WERI-Rb-1 (cell line): ENCODE measurements at regions not wholly inside any gene's neighbourhood (a gene's known extent, or its start where the extent isn't known, plus 50 kb on each side); places are given as distances from the start of the nearest gene placed in this dataset.
A peak's percentile ranks its signal among the peaks of the same experiment; 100 is the strongest.

Source experiments
- DNase-seq: peaks from one replicate; pipeline ENCODE4 v3.0.0-alpha.2; 2020
- H3K27ac ChIP-seq: fragments of 250-450 bp; sonication (Bioruptor Pico); 2 replicates; pipeline ENCODE4 v1.5.1; 2020; ENCODE audit warnings: mild to moderate bottlenecking, moderate library complexity
- H3K27me3 ChIP-seq: fragments of 250-450 bp; sonication (Bioruptor Pico); 2 replicates; pipeline ENCODE4 v1.5.1; 2021; ENCODE audit warnings: mild to moderate bottlenecking, low read depth, moderate library complexity; ENCODE audit not compliant: insufficient read depth, severe bottlenecking
- H3K36me3 ChIP-seq: fragments of 250-450 bp; sonication (Bioruptor Pico); 2 replicates; pipeline ENCODE4 v1.5.1; 2020; ENCODE audit warnings: mild to moderate bottlenecking, moderate library complexity
- H3K4me3 ChIP-seq: 2 replicates; pipeline ENCODE4 v1.5.1; 2011; ENCODE audit warnings: low read depth, mild to moderate bottlenecking, control low read depth, low read length
- H3K9me3 ChIP-seq: fragments of 250-450 bp; sonication (Bioruptor Pico); 2 replicates; pipeline ENCODE4 v1.5.1; 2021; ENCODE audit warnings: mild to moderate bottlenecking, moderate library complexity; ENCODE audit not compliant: severe bottlenecking
- TF ChIP-seq, protein P1 (sequence below): IDR thresholded peaks from 2 replicates; pipeline ENCODE4 v1.5.1; 2011; ENCODE audit warnings: low read depth, mild to moderate bottlenecking, control low read depth, inconsistent platforms, low read length

DNA sequence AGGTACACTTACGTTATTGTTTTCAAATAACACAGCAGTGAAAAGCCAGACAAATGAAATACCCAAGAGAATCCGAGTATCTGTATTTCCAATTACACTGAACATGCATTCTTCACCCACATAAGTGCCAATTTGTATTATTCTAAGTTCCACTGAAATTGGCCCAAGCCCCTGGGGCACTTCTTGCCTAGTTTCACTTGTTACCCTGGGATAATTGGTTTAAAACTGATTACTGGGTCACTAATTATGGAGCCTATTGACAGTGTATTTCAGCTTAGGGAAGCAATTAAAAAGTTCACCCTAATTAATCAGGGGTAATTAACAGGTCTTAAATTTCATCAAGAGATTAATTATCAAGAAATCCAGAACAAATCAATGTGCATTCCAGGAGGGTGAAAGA, 60.5 kb upstream of the HS3ST2 start:
- no peak for DNase-seq
- no peaks in the 10 kb centered on the region for H3K27me3 ChIP-seq
- H3K27ac ChIP-seq = no peak overlapping the region
- TF ChIP-seq, protein P1, sequence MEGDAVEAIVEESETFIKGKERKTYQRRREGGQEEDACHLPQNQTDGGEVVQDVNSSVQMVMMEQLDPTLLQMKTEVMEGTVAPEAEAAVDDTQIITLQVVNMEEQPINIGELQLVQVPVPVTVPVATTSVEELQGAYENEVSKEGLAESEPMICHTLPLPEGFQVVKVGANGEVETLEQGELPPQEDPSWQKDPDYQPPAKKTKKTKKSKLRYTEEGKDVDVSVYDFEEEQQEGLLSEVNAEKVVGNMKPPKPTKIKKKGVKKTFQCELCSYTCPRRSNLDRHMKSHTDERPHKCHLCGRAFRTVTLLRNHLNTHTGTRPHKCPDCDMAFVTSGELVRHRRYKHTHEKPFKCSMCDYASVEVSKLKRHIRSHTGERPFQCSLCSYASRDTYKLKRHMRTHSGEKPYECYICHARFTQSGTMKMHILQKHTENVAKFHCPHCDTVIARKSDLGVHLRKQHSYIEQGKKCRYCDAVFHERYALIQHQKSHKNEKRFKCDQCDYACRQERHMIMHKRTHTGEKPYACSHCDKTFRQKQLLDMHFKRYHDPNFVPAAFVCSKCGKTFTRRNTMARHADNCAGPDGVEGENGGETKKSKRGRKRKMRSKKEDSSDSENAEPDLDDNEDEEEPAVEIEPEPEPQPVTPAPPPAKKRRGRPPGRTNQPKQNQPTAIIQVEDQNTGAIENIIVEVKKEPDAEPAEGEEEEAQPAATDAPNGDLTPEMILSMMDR = no peak
- H3K36me3 ChIP-seq = no peaks in the 10 kb centered on the region
- H3K9me3 ChIP-seq = no peaks in the 10 kb centered on the region
- H3K4me3 ChIP-seq = no peak overlapping the region

DNA sequence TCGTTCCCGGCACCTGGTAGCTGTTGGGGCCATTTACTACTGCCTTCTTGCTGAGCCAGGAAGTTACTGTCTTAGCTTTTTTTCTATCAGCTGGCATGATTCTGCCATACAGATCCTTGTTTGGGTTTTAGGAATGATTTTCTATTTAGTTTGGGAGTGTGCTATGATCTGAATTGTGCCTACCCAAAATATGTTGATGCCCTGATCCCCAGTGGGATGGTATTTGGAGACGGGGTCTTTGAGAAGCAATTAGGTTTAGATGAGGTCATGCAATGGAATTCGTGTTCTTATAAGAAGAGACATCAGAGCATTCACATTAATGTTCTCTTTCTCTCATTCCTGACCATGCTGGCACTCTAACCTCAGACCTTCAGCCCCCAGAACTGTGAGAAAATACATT, 59.4 kb upstream of the HS3ST2 start:
- H3K4me3 ChIP-seq = no peak overlapping the region
- no peaks in the 10 kb centered on the region for H3K27me3 ChIP-seq
- no peaks in the 10 kb centered on the region for H3K9me3 ChIP-seq
- DNase-seq = no peak
- no peak overlapping the region for H3K27ac ChIP-seq
- TF ChIP-seq, protein P1 = no peak
- no peaks in the 10 kb centered on the region for H3K36me3 ChIP-seq

DNA sequence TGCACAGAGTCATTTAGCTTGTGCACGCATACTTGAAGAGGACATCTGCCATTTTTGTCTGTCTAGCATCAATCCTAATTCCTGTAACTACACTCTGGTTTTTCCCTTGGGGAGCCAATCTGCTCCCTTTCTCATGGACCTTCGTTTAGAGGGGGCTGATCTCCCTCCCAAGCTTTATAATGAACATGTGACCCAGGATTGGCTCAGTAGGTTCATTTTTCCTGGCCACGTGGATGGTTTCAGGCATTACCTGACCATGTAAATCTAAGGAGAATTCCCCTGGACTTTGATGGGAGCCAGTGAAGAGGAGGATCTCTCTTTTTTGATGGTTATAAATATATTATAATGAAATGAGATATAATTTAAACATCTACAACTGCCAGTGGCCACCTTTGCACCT, 56.8 kb upstream of the HS3ST2 start:
- no peak for DNase-seq
- Histone ChIP-seq H3K27me3 (no peaks in the 10 kb centered on the region), H3K9me3 (no peaks in the 10 kb centered on the region), H3K27ac (no peak overlapping the region), H3K4me3 (no peak overlapping the region), H3K36me3 (no peaks in the 10 kb centered on the region)
- TF ChIP-seq, protein P1 = no peak

DNA sequence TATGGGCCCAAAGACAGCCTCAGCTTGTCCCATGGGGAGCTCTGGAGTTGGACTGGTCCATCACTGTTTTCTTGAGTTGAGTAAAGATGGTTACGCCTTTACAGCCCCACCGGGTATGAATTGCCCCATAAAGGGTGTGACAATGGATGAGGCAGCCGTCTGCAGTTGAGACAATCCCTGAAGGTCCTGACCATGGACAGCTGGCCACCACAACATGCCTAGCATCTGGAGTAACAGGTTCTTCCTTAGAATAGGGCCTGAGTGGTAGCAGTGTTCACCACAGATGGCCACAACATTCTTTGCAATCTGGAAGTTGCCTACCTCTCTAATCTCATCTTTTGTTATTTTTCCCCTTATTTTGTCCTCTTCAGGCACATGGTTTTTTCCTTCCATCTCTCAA, 51.5 kb upstream of the HS3ST2 start:
- DNase-seq = no peak
- Histone ChIP-seq H3K27me3 (no peaks in the 10 kb centered on the region), H3K4me3 (no peak overlapping the region), H3K9me3 (no peaks in the 10 kb centered on the region), H3K36me3 (no peaks in the 10 kb centered on the region), H3K27ac (no peak overlapping the region)
- TF ChIP-seq, protein P1 = no peak

DNA sequence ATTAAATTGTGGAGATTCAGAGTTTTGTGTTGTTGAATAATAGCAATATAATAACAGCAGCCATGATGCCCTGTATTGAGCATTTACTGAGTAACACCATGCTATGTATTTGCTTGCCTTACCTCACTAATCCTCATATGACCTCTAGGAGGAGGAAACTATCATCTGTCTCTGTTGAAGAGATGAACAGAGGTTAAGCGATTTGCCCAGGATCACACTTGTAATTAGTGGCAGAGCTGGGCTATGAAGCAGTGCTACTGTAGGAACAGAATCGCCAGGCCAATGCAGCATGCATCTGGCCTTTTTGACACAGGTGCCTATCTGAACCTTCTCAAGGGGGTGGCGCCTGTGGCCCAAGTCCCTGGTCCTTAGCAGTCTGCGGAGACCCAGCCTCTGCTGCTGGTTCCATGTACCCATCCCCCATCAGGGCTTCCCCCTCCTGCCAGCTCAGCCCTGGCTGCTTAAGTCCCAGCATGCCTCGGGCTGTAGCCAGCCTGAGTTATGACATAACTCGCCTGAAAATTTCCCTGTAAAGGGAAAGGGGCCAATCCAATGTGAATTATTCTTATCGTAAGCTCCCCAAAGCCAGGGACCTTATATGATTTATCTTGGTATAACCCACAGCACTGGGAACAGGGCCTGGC, 50.4 kb upstream of the HS3ST2 start:
- Histone ChIP-seq H3K27ac (no peak overlapping the region), H3K27me3 (no peaks in the 10 kb centered on the region), H3K4me3 (peak overlapping the region; percentile 10), H3K9me3 (no peaks in the 10 kb centered on the region), H3K36me3 (no peaks in the 10 kb centered on the region)
- DNase-seq = peak; percentile 81
- TF ChIP-seq, protein P1 = no peak
